GM23338 (cell line): ENCODE measurements at regions not wholly inside any gene's neighbourhood (a gene's known extent, or its start where the extent isn't known, plus 50 kb on each side); places are given as distances from the start of the nearest gene placed in this dataset.

Experiments used
- CREB1 ChIP-seq: fragments of 250-450 bp; sonication (Bioruptor Pico); IDR thresholded peaks from 2 replicates; pipeline ENCODE4 v1.5.0; 2020; ENCODE audit warnings: low read depth, mild to moderate bottlenecking, moderate library complexity
- CTCF ChIP-seq, 2 experiments: fragments of 200-600 bp in 1 of 2; sonication (generic) in 1 of 2; conservative IDR thresholded peaks; 2 replicates each; pipeline versions ENCODE4 v1.5.1 to v1.6.1; 2016 to 2017; ENCODE audit warnings: antibody characterized with exemption in 2 of 2, low read depth in 2 of 2, mild to moderate bottlenecking in 2 of 2, moderate library complexity in 1 of 2
- EZH2 ChIP-seq: fragments of 200-600 bp; sonication (generic); IDR thresholded peaks from one replicate; pipeline ENCODE4 v1.8.0; 2017; ENCODE audit warnings: antibody characterized with exemption, mild to moderate bottlenecking, low read depth; ENCODE audit not compliant: unreplicated experiment
- JUNB ChIP-seq: IDR thresholded peaks from one replicate; pipeline ENCODE4 v1.6.1; 2016; ENCODE audit warnings: antibody characterized with exemption; ENCODE audit not compliant: unreplicated experiment
- POLR2AphosphoS5 ChIP-seq: IDR thresholded peaks from 2 replicates; pipeline ENCODE4 v1.6.1; 2016; ENCODE audit warnings: antibody characterized with exemption, low read depth
- REST ChIP-seq: IDR thresholded peaks from one replicate; pipeline ENCODE4 v1.6.1; 2018; ENCODE audit warnings: antibody characterized with exemption; ENCODE audit not compliant: unreplicated experiment
- STAT1 ChIP-seq: IDR thresholded peaks from one replicate; pipeline ENCODE4 v1.6.1; 2016; ENCODE audit warnings: antibody characterized with exemption; ENCODE audit not compliant: unreplicated experiment
- ZNF114 ChIP-seq: fragments of 250-450 bp; sonication (Bioruptor Pico); IDR thresholded peaks from 2 replicates; pipeline ENCODE4 v1.5.0; 2020; ENCODE audit warnings: mild to moderate bottlenecking, moderate library complexity

- TF ChIP-seq CTCF (conservative IDR thresholded peaks at IDR 0.05; ENCODE audit: low read depth in 2 of 2) (no peak), POLR2AphosphoS5 (no peak), CREB1 (CRISPR knock-in tag) (no peak), EZH2 (no peak), REST (no peak), ZNF114 (no peak), JUNB (no peak), STAT1 (no peak)
Observed at GRCh38 chr2:37867166-37867565, 57.9 kb upstream of the RMDN2 start.
